ENCODE measurements at regions not wholly inside any gene's neighbourhood (a gene's known extent, or its start where the extent isn't known, plus 50 kb on each side); places are given as distances from the start of the nearest gene placed in this dataset.

- 97% methylated on average over 12 of the region's 12 CpGs for WGBS (ENCODE audit: insufficient coverage)
- Histone ChIP-seq H3K79me2 (ENCODE audit: control insufficient read depth, insufficient read depth, low read length) (no peaks in the 10 kb centered on the region), H3K9ac (ENCODE audit: low read length) (no peak overlapping the region), H3K27ac (ENCODE audit: low read length in 2 of 2) (no peak overlapping the region), H3K4me3 (ENCODE audit: control extremely low read depth in 1 of 5, extremely low read depth in 1 of 5, insufficient read depth in 1 of 5, low read depth in 2 of 5, low read length in 4 of 5) (no peak overlapping the region), H2AFZ (ENCODE audit: insufficient read depth, low read depth, low read length, poor library complexity, severe bottlenecking) (no peak overlapping the region), H3K9me3 (ENCODE audit: control extremely low read depth in 1 of 3, control insufficient read depth in 2 of 3, insufficient read depth in 1 of 3, low read length in 2 of 3) (peaks cover 0 to 29% (median 3%) of the 10 kb centered on the region in 3 donors), H4K20me1 (ENCODE audit: control insufficient read depth, insufficient read depth, low read length, poor library complexity, severe bottlenecking) (no peaks in the 10 kb centered on the region), H3K4me1 (ENCODE audit: control insufficient read depth in 2 of 2, insufficient read depth in 2 of 2, low read length in 2 of 2) (no peaks in the 10 kb centered on the region), H3K4me2 (replicated peaks; ENCODE audit: low read depth, low read length, poor library complexity, severe bottlenecking) (no peak overlapping the region), H3K36me3 (replicated peaks in 1 of 2; ENCODE audit: control extremely low read depth in 1 of 2, control insufficient read depth in 1 of 2, extremely low read depth in 1 of 2, insufficient read depth in 2 of 2, low read length in 1 of 2) (no peaks in the 10 kb centered on the region), H3K27me3 (replicated peaks in 1 of 4; ENCODE audit: control extremely low read depth in 1 of 4, control insufficient read depth in 3 of 4, insufficient read depth in 4 of 4, low read length in 3 of 4) (peaks cover 0 to 3% (median 0%) of the 10 kb centered on the region in 4 experiments)
- ChIA-PET POLR2A (no interaction called here), CTCF (no interaction called here)
- no peak for DNase-seq
- intact Hi-C loops (cut with micrococcal nuclease) = no loop called here
- TF ChIP-seq EZH2 (IDR thresholded peaks at IDR 0.05; ENCODE audit: borderline replicate concordance, insufficient read depth, low read depth, low read length, poor library complexity, severe bottlenecking) (no peak), CTCF (IDR thresholded peaks at IDR 0.05) (no peak)
- Mint-ChIP-seq H3K27me3 (no peaks in the 10 kb centered on the region), H3K9me3 (ENCODE audit: insufficient read depth) (no peaks in the 10 kb centered on the region), H3K27ac (no peak overlapping the region), H3K4me1 (no peaks in the 10 kb centered on the region), H3K4me3 (no peak overlapping the region)
- ATAC-seq (ENCODE audit: low read depth) = no peak
Observed at GRCh38 chr22:48781868-48782267, 1045.8 kb downstream of the BRD1 start.

- Histone ChIP-seq H2AFZ (ENCODE audit: insufficient read depth, low read depth, low read length, poor library complexity, severe bottlenecking) (no peak overlapping the region), H4K20me1 (ENCODE audit: control insufficient read depth, insufficient read depth, low read length, poor library complexity, severe bottlenecking) (no peaks in the 10 kb centered on the region), H3K36me3 (replicated peaks in 1 of 2; ENCODE audit: control extremely low read depth in 1 of 2, control insufficient read depth in 1 of 2, extremely low read depth in 1 of 2, insufficient read depth in 2 of 2, low read length in 1 of 2) (no peaks in the 10 kb centered on the region), H3K9me3 (ENCODE audit: control extremely low read depth in 1 of 3, control insufficient read depth in 2 of 3, insufficient read depth in 1 of 3, low read length in 2 of 3) (peaks cover 0 to 26% (median 8%) of the 10 kb centered on the region in 3 donors), H3K4me3 (ENCODE audit: control extremely low read depth in 1 of 5, extremely low read depth in 1 of 5, insufficient read depth in 1 of 5, low read depth in 2 of 5, low read length in 4 of 5) (no peak overlapping the region), H3K4me2 (replicated peaks; ENCODE audit: low read depth, low read length, poor library complexity, severe bottlenecking) (no peak overlapping the region), H3K27ac (ENCODE audit: low read length in 2 of 2) (no peak overlapping the region), H3K4me1 (ENCODE audit: control insufficient read depth in 2 of 2, insufficient read depth in 2 of 2, low read length in 2 of 2) (no peaks in the 10 kb centered on the region), H3K27me3 (replicated peaks in 1 of 4; ENCODE audit: control extremely low read depth in 1 of 4, control insufficient read depth in 3 of 4, insufficient read depth in 4 of 4, low read length in 3 of 4) (peaks cover 0 to 3% (median 0%) of the 10 kb centered on the region in 4 experiments), H3K79me2 (ENCODE audit: control insufficient read depth, insufficient read depth, low read length) (no peaks in the 10 kb centered on the region), H3K9ac (ENCODE audit: low read length) (no peak overlapping the region)
- intact Hi-C loops (cut with micrococcal nuclease) = no loop called here
- no peaks in the 10 kb centered on the region for H3K27me3 Mint-ChIP-seq
- peaks cover under 1% of the 10 kb centered on the region for H3K9me3 Mint-ChIP-seq (ENCODE audit: insufficient read depth)
- ChIA-PET POLR2A (no interaction called here), CTCF (no interaction called here)
- no peak for DNase-seq
- H3K27ac Mint-ChIP-seq = no peak overlapping the region
- H3K4me3 Mint-ChIP-seq = no peak overlapping the region
- H3K4me1 Mint-ChIP-seq = no peaks in the 10 kb centered on the region
- no peak for TF ChIP-seq EZH2 (IDR thresholded peaks at IDR 0.05; ENCODE audit: borderline replicate concordance, insufficient read depth, low read depth, low read length, poor library complexity, severe bottlenecking)
- TF ChIP-seq CTCF (IDR thresholded peaks at IDR 0.05) = no peak
- no peak for ATAC-seq (ENCODE audit: low read depth)
- WGBS (ENCODE audit: insufficient coverage) = 91% methylated on average over 14 of the region's 14 CpGs
Observed at GRCh38 chr22:48781391-48781790, 1046.3 kb downstream of the BRD1 start.
